Uterus (tissue), 3 donors: ENCODE measurements at regions not wholly inside any gene's neighbourhood (a gene's known extent, or its start where the extent isn't known, plus 50 kb on each side); places are given as distances from the start of the nearest gene placed in this dataset.

Experiments
- DNase-seq, 2 donors: peaks; one replicate each; pipeline ENCODE4 v3.0.0-alpha.2; 2019 to 2020
- H3K27ac ChIP-seq, 2 donors: fragments of 200-600 bp; sonication (generic); 1 replicate in 1 of 2; 2 replicates in 1 of 2; pipeline ENCODE4 v1.5.1; 2016 to 2018
- H3K27me3 ChIP-seq, 2 donors: fragments of 200-600 bp; sonication (generic); one replicate each; pipeline ENCODE4 v1.5.1; 2018 to 2019; ENCODE audit warnings: control low read depth in 1 of 2
- H3K36me3 ChIP-seq, 2 donors: fragments of 200-600 bp; sonication (generic); one replicate each; pipeline ENCODE4 v1.5.1; 2019; ENCODE audit warnings: control low read depth in 1 of 2
- H3K4me1 ChIP-seq, 2 donors: fragments of 200-600 bp; sonication (generic); one replicate each; pipeline ENCODE4 v1.5.1; 2018 to 2019; ENCODE audit warnings: control low read depth in 1 of 2
- H3K4me3 ChIP-seq, 2 donors: fragments of 200-600 bp; sonication (generic); 1 replicate in 1 of 2; 2 replicates in 1 of 2; pipeline ENCODE4 v1.5.1; 2018 to 2019; ENCODE audit warnings: mild to moderate bottlenecking in 1 of 2
- H3K9me3 ChIP-seq, 2 donors: fragments of 200-600 bp; sonication (generic); one replicate each; pipeline ENCODE4 v1.5.1; 2019; ENCODE audit warnings: control low read depth in 1 of 2
- POLR2A ChIP-seq, 2 donors: fragments of 450-650 bp; IDR thresholded peaks; one replicate each; pipeline ENCODE4 v1.6.1; 2016; ENCODE audit warnings: antibody characterized with exemption in 2 of 2, mild to moderate bottlenecking in 1 of 2, moderate library complexity in 1 of 2
- intact Hi-C: fragments of 100-400 bp; cut with DNase I; formaldehyde crosslinking; loops from one replicate; pipeline ENCODE4 v1.15.1; 2023; ENCODE audit warnings: low total_unique reads
- TF ChIP-seq, protein P1 (sequence below), 4 experiments: fragments of 200-600 bp in 2 of 4; fragments of 450-650 bp in 2 of 4; sonication (generic) in 2 of 4; IDR thresholded peaks; one replicate each; pipeline ENCODE4 v1.5.1; 2016 to 2019; ENCODE audit warnings: antibody characterized with exemption in 4 of 4, mild to moderate bottlenecking in 2 of 4, moderate library complexity in 1 of 4
- donor health status: DM: yes; HTN: yes; CAD: no.

DNA sequence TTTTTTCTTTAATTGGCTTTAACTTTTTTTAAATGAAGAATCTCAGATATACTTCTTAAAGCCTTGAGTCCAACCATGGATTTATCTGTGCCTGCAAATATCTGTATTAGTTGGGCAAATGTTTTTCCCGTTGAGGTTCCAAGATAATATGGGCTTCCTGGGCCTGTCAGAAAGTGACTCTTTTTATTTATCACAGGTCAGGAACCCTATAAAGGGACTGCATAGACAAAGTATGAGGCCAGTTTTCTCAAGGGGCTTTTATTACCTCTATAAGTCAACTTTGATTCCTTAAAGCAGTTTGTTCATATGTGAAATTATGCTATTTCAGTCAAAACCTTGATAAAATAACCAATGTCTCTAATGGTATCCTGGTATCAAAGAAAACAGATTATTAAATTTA lies 80.2 kb upstream of the BMP2K start:
- no peaks in the 10 kb centered on the region for H3K4me1 ChIP-seq
- intact Hi-C loops: no loop called here
- DNase-seq: no peak
- H3K9me3 ChIP-seq: no peaks in the 10 kb centered on the region
- no peaks in the 10 kb centered on the region for H3K27me3 ChIP-seq
- H3K36me3 ChIP-seq: no peaks in the 10 kb centered on the region
- no peak for TF ChIP-seq POLR2A (IDR thresholded peaks at IDR 0.05)
- TF ChIP-seq, protein P1, sequence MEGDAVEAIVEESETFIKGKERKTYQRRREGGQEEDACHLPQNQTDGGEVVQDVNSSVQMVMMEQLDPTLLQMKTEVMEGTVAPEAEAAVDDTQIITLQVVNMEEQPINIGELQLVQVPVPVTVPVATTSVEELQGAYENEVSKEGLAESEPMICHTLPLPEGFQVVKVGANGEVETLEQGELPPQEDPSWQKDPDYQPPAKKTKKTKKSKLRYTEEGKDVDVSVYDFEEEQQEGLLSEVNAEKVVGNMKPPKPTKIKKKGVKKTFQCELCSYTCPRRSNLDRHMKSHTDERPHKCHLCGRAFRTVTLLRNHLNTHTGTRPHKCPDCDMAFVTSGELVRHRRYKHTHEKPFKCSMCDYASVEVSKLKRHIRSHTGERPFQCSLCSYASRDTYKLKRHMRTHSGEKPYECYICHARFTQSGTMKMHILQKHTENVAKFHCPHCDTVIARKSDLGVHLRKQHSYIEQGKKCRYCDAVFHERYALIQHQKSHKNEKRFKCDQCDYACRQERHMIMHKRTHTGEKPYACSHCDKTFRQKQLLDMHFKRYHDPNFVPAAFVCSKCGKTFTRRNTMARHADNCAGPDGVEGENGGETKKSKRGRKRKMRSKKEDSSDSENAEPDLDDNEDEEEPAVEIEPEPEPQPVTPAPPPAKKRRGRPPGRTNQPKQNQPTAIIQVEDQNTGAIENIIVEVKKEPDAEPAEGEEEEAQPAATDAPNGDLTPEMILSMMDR (IDR thresholded peaks at IDR 0.05): no peak
- no peak overlapping the region for H3K27ac ChIP-seq
- H3K4me3 ChIP-seq: no peak overlapping the region

DNA sequence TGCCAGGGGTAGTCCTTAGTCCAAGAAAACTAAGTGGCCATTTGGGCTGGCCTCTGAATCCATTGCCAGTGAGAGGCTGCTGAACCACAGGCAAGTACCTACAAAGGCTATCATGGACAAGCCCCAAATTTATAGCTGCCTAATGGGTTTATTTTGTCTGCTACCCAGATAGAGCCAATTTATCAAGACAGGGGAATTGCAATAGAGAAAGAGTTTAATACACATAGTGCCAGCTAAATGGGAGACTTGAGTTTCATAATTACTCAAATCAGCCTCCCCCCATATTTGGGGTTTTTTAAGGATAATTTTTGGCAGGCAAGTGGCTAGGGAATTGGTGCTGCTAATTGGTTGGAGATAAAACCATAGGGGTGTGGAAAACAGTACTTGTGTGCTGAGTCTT lies 73.1 kb upstream of the BMP2K start:
- TF ChIP-seq POLR2A (IDR thresholded peaks at IDR 0.05): no peak
- TF ChIP-seq, protein P1 (IDR thresholded peaks at IDR 0.05): no peak
- no peaks in the 10 kb centered on the region for H3K4me1 ChIP-seq
- no peaks in the 10 kb centered on the region for H3K9me3 ChIP-seq
- no peak overlapping the region for H3K27ac ChIP-seq
- no peak overlapping the region for H3K4me3 ChIP-seq
- no peak for DNase-seq
- no peaks in the 10 kb centered on the region for H3K36me3 ChIP-seq
- no peaks in the 10 kb centered on the region for H3K27me3 ChIP-seq
- intact Hi-C loops: no loop called here

- no peak for TF ChIP-seq POLR2A (IDR thresholded peaks at IDR 0.05)
- TF ChIP-seq, protein P1 (IDR thresholded peaks at IDR 0.05): no peak
- intact Hi-C loops: no loop called here
Observed at GRCh38 chr4:78704317-78704716, 71.8 kb upstream of the BMP2K start.

GRCh38 chr4:78704981-78705683 lies 71.0 kb upstream of the BMP2K start:
- TF ChIP-seq, protein P1 (IDR thresholded peaks at IDR 0.05): no peak
- no peak for TF ChIP-seq POLR2A (IDR thresholded peaks at IDR 0.05)
- H3K9me3 ChIP-seq: no peaks in the 10 kb centered on the region
- DNase-seq: no peak
- no peaks in the 10 kb centered on the region for H3K4me1 ChIP-seq
- intact Hi-C loops: no loop called here
- no peaks in the 10 kb centered on the region for H3K36me3 ChIP-seq
- H3K27me3 ChIP-seq: no peaks in the 10 kb centered on the region
- H3K4me3 ChIP-seq: no peak overlapping the region
- H3K27ac ChIP-seq: no peak overlapping the region

More at GRCh38 chr4:78704317-78704716, 71.8 kb upstream of the BMP2K start:
- no peaks in the 10 kb centered on the region for H3K4me1 ChIP-seq
- no peaks in the 10 kb centered on the region for H3K36me3 ChIP-seq
- DNase-seq: no peak
- H3K9me3 ChIP-seq: no peaks in the 10 kb centered on the region
- H3K27ac ChIP-seq: no peak overlapping the region
- no peak overlapping the region for H3K4me3 ChIP-seq
- no peaks in the 10 kb centered on the region for H3K27me3 ChIP-seq

DNA sequence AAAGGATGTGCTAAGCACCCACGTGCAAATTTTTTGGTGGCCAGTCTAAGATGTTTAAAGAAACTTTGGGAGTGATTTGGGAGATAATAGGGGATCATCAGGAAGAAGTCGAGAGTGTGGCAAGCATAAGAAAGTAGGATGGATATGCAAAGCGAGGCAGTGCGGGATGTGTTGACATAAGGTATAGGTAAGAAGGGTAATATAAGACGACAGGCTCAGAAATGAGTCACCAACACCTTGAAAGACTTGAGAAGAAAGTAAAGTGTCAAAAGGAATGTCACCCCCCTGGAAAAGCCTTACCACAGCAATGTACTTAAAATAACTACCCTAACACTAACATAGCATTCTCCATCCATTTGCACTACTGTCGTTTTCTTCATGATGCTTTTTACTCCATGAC lies 69.8 kb upstream of the BMP2K start:
- TF ChIP-seq POLR2A (IDR thresholded peaks at IDR 0.05): no peak
- TF ChIP-seq, protein P1 (IDR thresholded peaks at IDR 0.05): no peak

More for the DNA sequence above, 69.8 kb upstream of the BMP2K start:
- intact Hi-C loops: no loop called here
- Histone ChIP-seq H3K9me3 (no peaks in the 10 kb centered on the region), H3K27ac (no peak overlapping the region), H3K4me1 (no peaks in the 10 kb centered on the region), H3K27me3 (no peaks in the 10 kb centered on the region), H3K4me3 (no peak overlapping the region), H3K36me3 (no peaks in the 10 kb centered on the region)
- DNase-seq: no peak
